Right renal pelvis (tissue), 4 donors: ENCODE measurements at regions not wholly inside any gene's neighbourhood (a gene's known extent, or its start where the extent isn't known, plus 50 kb on each side); places are given as distances from the start of the nearest gene placed in this dataset.
"Not testable (repeated sequence)": the region's sequence is repeated elsewhere in the genome, so short reads cannot be mapped to it uniquely, and the experiment has no call there.

Experiments
- DNase-seq, 4 donors: peaks; one replicate each; pipeline ENCODE4 v3.0.0-alpha.2; 2013; ENCODE audit warnings: low read depth in 4 of 4, low spot score in 3 of 4, missing footprints in 1 of 4

GRCh38 chr16:29248306-29248939 is 158.1 kb downstream of the NPIPB11 start:
- DNase-seq, result not testable (repeated sequence)

- DNase-seq, result not testable (repeated sequence)
These were observed 160.4 kb downstream of the NPIPB11 start for GRCh38 chr16:29246091-29246490.

- DNase-seq, result no peak
These were observed 168.5 kb downstream of the NPIPB11 start for GRCh38 chr16:29237971-29238370.

- not testable (repeated sequence) for DNase-seq
These were observed 169.0 kb downstream of the NPIPB11 start for GRCh38 chr16:29237495-29237894.

GRCh38 chr16:29237023-29237422 is 169.5 kb downstream of the NPIPB11 start:
- DNase-seq, result not testable (repeated sequence)

- not testable (repeated sequence) for DNase-seq
These were observed 170.6 kb downstream of the NPIPB11 start for GRCh38 chr16:29235836-29236370.

- DNase-seq, result not testable (repeated sequence)
These were observed 171.8 kb downstream of the NPIPB11 start for GRCh38 chr16:29234536-29235275.

- not testable (repeated sequence) for DNase-seq
These were observed 172.7 kb downstream of the NPIPB11 start for GRCh38 chr16:29233705-29234404.

GRCh38 chr16:29232811-29233704 is 173.5 kb downstream of the NPIPB11 start:
- DNase-seq, result no peak

- DNase-seq, result not testable (repeated sequence)
These were observed 174.3 kb downstream of the NPIPB11 start for GRCh38 chr16:29232160-29232705.

- no peak for DNase-seq
These were observed 175.3 kb downstream of the NPIPB11 start for GRCh38 chr16:29231244-29231643.

GRCh38 chr16:29230671-29231096 is 175.8 kb downstream of the NPIPB11 start:
- no peak for DNase-seq

GRCh38 chr16:29230006-29230668 is 176.4 kb downstream of the NPIPB11 start:
- not testable (repeated sequence) for DNase-seq

GRCh38 chr16:29229616-29230005 is 176.9 kb downstream of the NPIPB11 start:
- not testable (repeated sequence) for DNase-seq

- DNase-seq, result not testable (repeated sequence)
These were observed 177.6 kb downstream of the NPIPB11 start for GRCh38 chr16:29228664-29229611.

- DNase-seq, result not testable (repeated sequence)
These were observed 178.5 kb downstream of the NPIPB11 start for GRCh38 chr16:29227751-29228663.

- no peak for DNase-seq
These were observed 179.7 kb downstream of the NPIPB11 start for GRCh38 chr16:29226782-29227181.
